Dermis microvascular lymphatic vessel endothelial cell (primary cell): ENCODE measurements at regions not wholly inside any gene's neighbourhood (a gene's known extent, or its start where the extent isn't known, plus 50 kb on each side); places are given as distances from the start of the nearest gene placed in this dataset.
A peak's percentile ranks its signal among the peaks of the same experiment; 100 is the strongest.
"Not testable (repeated sequence)": the region's sequence is repeated elsewhere in the genome, so short reads cannot be mapped to it uniquely, and the experiment has no call there.

Experiments
- DNase-seq, 2 donors: peaks; one replicate each; pipeline versions ENCODE4 v3.0.0 to v3.0.0-alpha.2; 2010; ENCODE audit warnings: low read depth in 2 of 2

GRCh38 chr6:132199343-132199742, 201.9 kb downstream of the MOXD1 start:
- peak; percentile 6 to 62 for DNase-seq

GRCh38 chr6:132198896-132199295, 202.4 kb downstream of the MOXD1 start:
- DNase-seq: peak in 1 of 2 donors; percentile 7

GRCh38 chr6:132198040-132198439, 203.2 kb downstream of the MOXD1 start:
- peak in 1 of 2 donors; percentile 14 for DNase-seq

DNA sequence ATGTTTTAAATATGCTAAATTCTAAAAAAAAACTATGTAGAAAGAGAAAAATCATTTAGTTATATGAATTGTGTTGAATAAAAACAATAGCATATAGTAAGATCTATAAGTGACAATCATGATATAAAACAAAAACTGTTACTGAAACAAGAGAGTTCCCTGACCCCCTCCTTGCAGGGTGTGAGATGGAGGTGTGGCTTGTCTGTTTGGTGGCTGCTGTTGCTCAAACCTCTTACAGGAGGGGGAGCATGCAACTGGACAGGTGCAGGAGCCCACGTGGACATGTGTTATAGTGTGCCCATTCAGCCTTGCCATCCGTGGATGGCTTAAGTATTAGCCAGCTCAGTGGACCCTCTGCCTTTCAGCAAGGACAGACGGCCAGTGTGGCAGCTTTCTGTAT, 206.7 kb downstream of the MOXD1 start:
- DNase-seq: no peak

DNA sequence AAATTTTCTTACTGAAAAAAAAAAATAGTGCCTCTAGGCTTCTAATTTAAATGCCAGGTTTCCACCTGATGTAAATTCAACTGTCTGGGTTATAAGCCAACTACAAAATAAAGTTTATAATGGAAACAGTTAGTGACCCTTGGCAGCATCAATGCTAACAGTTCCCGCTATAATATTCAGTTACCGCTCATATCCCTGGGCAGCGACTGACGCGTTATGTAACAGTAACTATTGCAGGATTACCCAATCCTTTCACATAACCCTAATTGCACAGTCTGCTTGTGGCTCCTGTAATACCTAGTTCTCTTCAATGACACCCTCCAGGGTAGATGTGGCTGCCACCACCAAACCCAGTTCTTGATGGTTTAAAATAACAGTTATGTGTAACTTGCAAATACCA, 208.6 kb downstream of the MOXD1 start:
- peak in 1 of 2 donors; percentile 29 for DNase-seq

- peak; percentile 40 to 45 for DNase-seq
Measured at GRCh38 chr6:132190815-132191175, 210.5 kb downstream of the MOXD1 start.

GRCh38 chr6:132190097-132190814, 211.0 kb downstream of the MOXD1 start:
- peak; percentile 32 to 66 for DNase-seq

GRCh38 chr6:132188556-132189264, 212.6 kb downstream of the MOXD1 start:
- DNase-seq: peak in 1 of 2 donors; percentile 55

GRCh38 chr6:132187816-132188215, 213.5 kb downstream of the MOXD1 start:
- no peak for DNase-seq

DNA sequence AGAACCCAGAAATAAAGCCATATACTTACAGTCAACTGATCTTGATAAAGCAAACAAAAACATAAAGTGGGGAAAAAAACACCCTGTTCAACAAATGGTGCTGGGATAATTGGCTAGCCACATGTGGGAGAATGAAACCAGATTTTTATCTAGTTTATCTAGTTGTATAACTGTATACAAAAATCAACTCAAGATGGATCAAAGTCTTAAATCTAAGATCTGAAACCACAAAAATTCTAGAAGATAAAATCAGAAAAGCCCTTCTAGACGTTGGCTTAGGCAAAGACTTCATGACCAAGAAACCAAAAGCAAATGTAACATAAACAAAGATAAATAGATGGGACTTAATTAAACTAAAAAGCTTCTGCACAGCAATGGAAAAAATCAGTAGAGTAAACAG, 216.3 kb downstream of the MOXD1 start:
- DNase-seq: not testable (repeated sequence)

DNA sequence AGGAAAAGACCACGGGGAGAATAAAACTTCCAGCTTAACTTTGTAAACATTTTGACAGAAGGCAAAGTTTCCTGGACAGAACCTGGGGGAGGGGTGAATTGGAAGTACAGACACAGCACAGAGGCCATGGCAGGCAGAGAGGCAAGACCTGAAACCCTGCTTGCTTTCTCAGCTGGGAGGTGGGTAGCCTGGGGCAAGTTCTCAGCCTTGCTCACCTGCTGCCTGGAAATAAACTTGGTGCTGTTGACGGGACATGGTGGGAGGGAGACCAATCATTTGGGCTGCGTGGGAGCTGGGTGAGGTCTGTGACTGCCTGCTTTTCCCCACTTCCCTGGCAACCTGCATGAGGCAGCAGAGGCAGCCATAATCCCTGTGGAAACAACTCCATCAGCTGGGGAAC, 221.3 kb downstream of the MOXD1 start:
- no peak for DNase-seq

GRCh38 chr6:132174919-132175318, 223.7 kb upstream of the CCN2 start:
- no peak for DNase-seq

GRCh38 chr6:132168961-132169360, 217.8 kb upstream of the CCN2 start:
- no peak for DNase-seq

DNA sequence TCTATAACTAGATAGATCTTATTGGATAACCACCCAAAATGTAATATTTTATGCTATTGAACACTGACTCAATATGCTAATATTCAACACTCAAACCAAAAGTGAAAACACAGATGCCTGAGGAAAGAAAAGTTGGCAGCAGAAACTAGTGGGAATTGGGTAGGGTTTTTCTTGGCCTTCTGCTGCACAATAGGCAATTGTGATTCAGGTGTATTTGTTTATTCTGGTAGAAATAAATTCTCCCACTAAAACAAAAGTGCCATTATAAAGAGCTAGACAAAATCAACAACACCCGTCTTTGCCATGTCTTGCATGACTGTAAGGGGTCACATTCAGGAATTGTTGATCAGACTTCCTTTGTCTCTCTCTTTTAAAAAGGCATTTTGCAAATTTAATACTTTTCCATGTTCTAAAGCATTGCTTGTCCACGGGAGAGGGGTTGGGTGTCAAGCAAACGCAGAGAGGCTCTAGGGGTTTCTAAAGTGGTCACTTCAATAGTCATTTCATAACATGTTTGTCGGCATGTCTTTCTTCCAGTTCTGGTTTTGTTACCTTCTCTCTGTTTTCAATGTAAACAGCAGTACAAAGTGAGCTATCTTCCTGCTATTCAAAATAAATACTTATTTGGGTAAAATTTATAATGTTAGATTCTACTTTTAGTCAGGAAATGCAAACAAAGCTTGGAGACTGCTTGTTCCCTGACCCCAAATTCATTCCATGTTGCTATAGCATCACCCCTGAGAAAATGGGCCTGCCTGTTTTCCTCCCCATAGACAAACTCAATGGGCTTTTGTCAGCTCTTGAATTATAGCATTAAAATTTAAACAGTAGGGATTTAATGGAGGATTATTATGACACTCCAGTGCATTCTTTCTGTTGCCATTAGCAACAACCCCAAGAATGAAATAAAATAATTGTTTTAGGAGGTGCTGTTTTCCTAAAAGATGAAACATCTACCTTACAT, 217.0 kb upstream of the CCN2 start:
- peak; percentile 14 to 55 for DNase-seq

- no peak for DNase-seq
Measured at GRCh38 chr6:132166526-132167051, 215.4 kb upstream of the CCN2 start.

- DNase-seq: no peak
Measured at GRCh38 chr6:132165677-132166076, 214.5 kb upstream of the CCN2 start.

DNA sequence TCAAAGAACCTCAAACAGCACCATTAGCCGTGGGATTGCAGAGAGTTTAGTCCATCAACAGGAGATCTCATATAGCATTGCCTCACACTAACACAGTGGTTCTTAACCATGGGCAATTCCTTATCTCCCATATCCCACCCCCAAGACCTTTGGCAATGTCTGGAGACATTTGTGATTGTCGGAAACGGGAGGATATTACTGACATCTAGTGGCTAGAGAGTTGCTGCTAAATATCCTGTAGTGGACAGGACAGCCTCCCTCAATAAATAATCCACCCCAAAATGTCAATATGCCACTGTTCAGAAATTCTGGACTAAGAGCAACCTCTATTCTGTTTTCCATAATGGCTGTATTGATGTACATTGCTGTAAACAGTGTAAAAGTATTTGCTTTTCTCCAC, 210.1 kb upstream of the CCN2 start:
- peak; percentile 18 to 71 for DNase-seq

- no peak for DNase-seq
Measured at GRCh38 chr6:132153221-132153898, 202.2 kb upstream of the CCN2 start.

- no peak for DNase-seq
Measured at GRCh38 chr6:132147530-132148011, 196.4 kb upstream of the CCN2 start.

DNA sequence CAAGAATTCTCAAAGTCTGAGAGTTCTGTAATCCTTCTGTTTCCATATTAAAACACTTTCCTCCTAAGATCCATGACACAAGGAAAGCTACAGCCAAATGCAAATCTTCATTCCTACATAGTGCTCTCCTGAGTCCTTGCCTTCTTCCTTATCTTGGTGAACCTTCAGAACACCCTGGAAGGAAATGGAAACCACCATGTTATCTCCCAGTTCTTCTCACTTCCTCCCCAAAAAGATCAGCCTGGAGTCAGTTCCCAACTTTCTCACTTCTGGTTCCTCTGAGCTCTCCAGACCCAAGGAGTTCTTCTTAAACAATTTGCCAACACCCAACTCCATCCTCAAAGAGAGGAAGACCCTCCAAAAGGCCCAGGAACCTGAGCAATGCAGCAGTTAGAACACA, 193.3 kb upstream of the CCN2 start:
- no peak for DNase-seq

- DNase-seq: no peak
Measured at GRCh38 chr6:132143258-132143657, 192.1 kb upstream of the CCN2 start.
